ENCODE measurements at regions not wholly inside any gene's neighbourhood (a gene's known extent, or its start where the extent isn't known, plus 50 kb on each side); places are given as distances from the start of the nearest gene placed in this dataset.

- H2BK20ac ChIP-seq (ENCODE audit: low read depth, low read length): no peak overlapping the region
- no peak overlapping the region for H2AK9ac ChIP-seq (replicated peaks; ENCODE audit: low read depth, low read length, poor library complexity)
- H4K20me1 ChIP-seq (ENCODE audit: insufficient read depth, low read length): no peaks in the 10 kb centered on the region
- no peak overlapping the region for H4K5ac ChIP-seq (ENCODE audit: low read depth, low read length)
- no peak overlapping the region for H3K9ac ChIP-seq (ENCODE audit: low read depth, low read length)
- no peak for ATAC-seq (ENCODE audit: low read depth)
- H3K4ac ChIP-seq (ENCODE audit: low read depth, low read length): no peak overlapping the region
- in situ Hi-C loops (cut with MboI; ENCODE audit: low sequenced_read_pairs) (no loop called here), dilution Hi-C loops (cut with HindIII; ENCODE audit: low sequenced_read_pairs, unreplicated experiment) (no loop called here), intact Hi-C loops (cut with micrococcal nuclease) (no loop called here)
- H3K9me3 ChIP-seq (ENCODE audit: control insufficient read depth, insufficient read depth, low read length): no peaks in the 10 kb centered on the region
- TF ChIP-seq BHLHE40 (IDR thresholded peaks at IDR 0.05; ENCODE audit: low read depth, low read length) (no peak), POLR2A (IDR thresholded peaks at IDR 0.05; ENCODE audit: low read depth, low read length) (no peak), CHD1 (IDR thresholded peaks at IDR 0.05; ENCODE audit: low read depth, low read length) (no peak), ELK1 (IDR thresholded peaks at IDR 0.05; ENCODE audit: borderline replicate concordance, low read depth, low read length) (no peak), FOS (IDR thresholded peaks at IDR 0.05; ENCODE audit: low read depth, low read length) (no peak), RCOR1 (IDR thresholded peaks at IDR 0.05; ENCODE audit: insufficient replicate concordance, low read length) (no peak), MXI1 (IDR thresholded peaks at IDR 0.05; ENCODE audit: borderline replicate concordance, low read depth, low read length) (no peak), MAFK (IDR thresholded peaks at IDR 0.05; ENCODE audit: low read depth, low read length) (no peak), SMC3 (IDR thresholded peaks at IDR 0.05; ENCODE audit: low read depth, low read length) (no peak), NFE2L2 (IDR thresholded peaks at IDR 0.05; ENCODE audit: low read depth, low read length) (no peak), CEBPB (IDR thresholded peaks at IDR 0.05; ENCODE audit: low read depth, low read length) (no peak), MAZ (IDR thresholded peaks at IDR 0.05; ENCODE audit: borderline replicate concordance, low read depth, low read length) (no peak)
- ChIA-PET POLR2A (ENCODE audit: unreplicated experiment) (no interaction called here), CTCF (no interaction called here)
- no CpG with 5 or more reads among the region's 1 CpG for WGBS, 2 experiments (ENCODE audit: extremely low coverage in 2 of 2, insufficient read length in 1 of 2)
- no peaks in the 10 kb centered on the region for H3K9me1 ChIP-seq (ENCODE audit: insufficient read depth, low read length)
- no peak for DNase-seq
- H3K27ac ChIP-seq (ENCODE audit: insufficient read depth, low read length): no peak overlapping the region
- no peak overlapping the region for H2BK5ac ChIP-seq (ENCODE audit: low read depth, low read length, poor library complexity, severe bottlenecking)
- H3K14ac ChIP-seq (replicated peaks; ENCODE audit: low read depth, low read length): no peak overlapping the region
- H2AFZ ChIP-seq (replicated peaks; ENCODE audit: low read length, poor library complexity): no peak overlapping the region
- H3K4me2 ChIP-seq (ENCODE audit: low read depth, low read length): no peak overlapping the region
- no peaks in the 10 kb centered on the region for H3K79me1 ChIP-seq (ENCODE audit: low read depth in 1 of 2, low read length in 2 of 2)
- H4K91ac ChIP-seq (ENCODE audit: insufficient read depth, low read depth, low read length): no peak overlapping the region
- H3K18ac ChIP-seq (ENCODE audit: low read depth, low read length): no peak overlapping the region
- no peak overlapping the region for H2AK5ac ChIP-seq (ENCODE audit: low read depth, low read length)
- H2BK120ac ChIP-seq (ENCODE audit: low read depth, low read length): no peak overlapping the region
- no peaks in the 10 kb centered on the region for H3K36me3 ChIP-seq (ENCODE audit: control insufficient read depth, insufficient read depth, low read length)
- H4K8ac ChIP-seq (ENCODE audit: low read depth in 2 of 2, low read length in 2 of 2): no peak overlapping the region
- H3K56ac ChIP-seq (ENCODE audit: extremely low read depth, insufficient read depth, low read length): no peak overlapping the region
- BruUV-seq (replicated peaks): no TSS peak
- H2BK15ac ChIP-seq (ENCODE audit: low read depth, low read length): no peak overlapping the region
- no peaks in the 10 kb centered on the region for H3K4me1 ChIP-seq (ENCODE audit: control insufficient read depth, insufficient read depth, low read length)
- no peak overlapping the region for H3K23ac ChIP-seq (ENCODE audit: low read depth, low read length)
- H3K4me3 ChIP-seq (ENCODE audit: insufficient read depth, low read depth, low read length): no peak overlapping the region
- H3K27me3 ChIP-seq (ENCODE audit: control insufficient read depth, insufficient read depth, low read length): no peaks in the 10 kb centered on the region
Observed at GRCh38 chr4:95643627-95644026, 94.9 kb upstream of the UNC5C start.
